ENCODE measurements at regions not wholly inside any gene's neighbourhood (a gene's known extent, or its start where the extent isn't known, plus 50 kb on each side); places are given as distances from the start of the nearest gene placed in this dataset.
A peak's percentile ranks its signal among the peaks of the same experiment; 100 is the strongest.

DNA sequence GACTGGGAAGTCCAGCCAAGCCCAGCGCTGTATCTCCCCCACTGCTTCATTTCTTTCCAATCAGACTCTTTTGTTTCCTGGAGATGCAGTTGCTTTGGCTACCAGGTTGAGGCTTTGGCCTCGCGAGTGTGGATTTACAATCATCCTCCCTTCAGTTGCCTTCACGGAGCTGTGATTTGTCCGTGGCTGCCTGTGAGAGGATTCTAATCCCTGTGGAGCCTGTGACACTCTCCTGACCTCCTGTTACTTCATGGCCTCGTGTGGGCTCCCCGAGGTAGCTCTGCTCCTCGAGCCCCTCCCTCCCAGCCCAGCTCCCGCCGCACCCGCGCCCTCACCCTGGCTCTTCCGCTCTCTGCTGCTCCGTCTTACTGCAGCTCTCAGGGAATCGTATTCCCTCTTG lies 107.2 kb upstream of the STC2 start:
- H3K4me3 ChIP-seq (ENCODE audit: low read depth, low read length), result no peak overlapping the region
- TF ChIP-seq CTCF (conservative IDR thresholded peaks at IDR 0.05; ENCODE audit: low read depth, low read length), result no peak
- DNase-seq (ENCODE audit: low read depth), result no peak

DNA sequence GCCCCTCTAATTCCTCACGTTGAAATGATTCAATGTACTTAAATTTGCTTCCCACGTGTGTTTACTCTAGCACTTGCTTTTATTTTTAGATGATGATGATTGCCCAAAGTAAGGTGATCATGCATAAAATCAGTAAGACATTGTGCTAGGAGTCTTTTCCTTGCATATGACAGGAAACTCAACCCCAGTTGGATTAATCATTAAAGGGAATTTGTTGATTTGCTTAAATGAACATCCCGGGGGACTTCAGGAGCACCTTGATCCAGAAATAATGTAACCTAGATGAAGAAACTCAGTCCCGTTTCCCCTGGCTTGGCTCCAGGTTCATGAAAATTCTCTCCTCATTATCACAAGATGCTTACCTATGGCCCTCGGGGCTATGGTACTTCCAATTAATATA lies 106.1 kb upstream of the STC2 start:
- peak; percentile 67 for DNase-seq (ENCODE audit: low read depth)
- no peak overlapping the region for H3K4me3 ChIP-seq (ENCODE audit: low read depth, low read length)
- no peak for TF ChIP-seq CTCF (conservative IDR thresholded peaks at IDR 0.05; ENCODE audit: low read depth, low read length)

DNA sequence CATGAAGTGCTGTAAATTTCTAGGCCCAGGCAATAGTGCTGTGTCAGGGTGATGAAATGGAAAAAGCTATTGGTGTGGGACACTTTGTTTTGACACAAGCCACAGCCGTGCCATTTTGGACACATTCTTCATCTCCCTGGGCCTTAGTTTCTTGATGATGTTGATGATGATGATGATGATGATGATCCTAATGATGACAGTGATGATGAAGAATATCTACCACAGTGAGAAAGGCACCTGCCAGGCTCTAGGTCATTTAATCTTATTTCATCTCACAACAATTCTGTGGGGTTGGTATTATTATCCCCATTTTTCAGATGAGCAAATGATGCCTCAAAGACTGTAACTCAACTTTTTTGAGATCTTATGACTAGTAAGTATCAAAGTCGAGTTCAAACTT lies 102.2 kb upstream of the STC2 start:
- no peak overlapping the region for H3K4me3 ChIP-seq (ENCODE audit: low read depth, low read length)
- DNase-seq (ENCODE audit: low read depth), result no peak
- TF ChIP-seq CTCF (conservative IDR thresholded peaks at IDR 0.05; ENCODE audit: low read depth, low read length), result no peak

DNA sequence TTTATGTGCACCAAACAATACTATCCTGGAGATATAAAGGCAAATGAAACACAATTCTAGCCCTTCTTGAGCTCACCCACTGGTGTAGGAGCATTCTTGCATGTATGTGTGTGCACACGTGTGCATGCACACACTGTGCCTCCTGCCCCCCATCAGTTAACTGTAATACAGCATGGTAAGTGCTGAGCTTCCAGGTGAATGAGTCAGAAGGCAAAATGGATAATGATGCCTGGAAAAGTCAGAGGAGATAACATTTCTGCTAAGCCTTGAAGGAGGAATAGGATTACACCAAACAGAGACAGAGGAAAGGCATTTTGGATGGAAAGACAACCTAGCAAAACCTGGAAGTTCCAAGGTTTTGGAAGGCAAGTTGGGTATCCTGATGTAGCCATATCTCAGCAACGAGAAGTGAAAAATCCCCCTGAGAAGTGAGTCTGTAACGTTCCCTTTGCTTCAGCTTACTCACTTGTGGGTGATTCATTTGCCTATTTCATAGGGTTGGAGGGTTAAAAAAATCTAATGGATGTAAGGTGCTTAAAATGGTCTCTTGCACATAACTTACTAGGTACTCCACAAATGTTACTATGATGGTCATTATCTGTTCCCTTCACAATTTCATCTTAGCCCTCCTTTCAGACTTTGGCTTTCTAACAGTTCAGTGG lies 101.4 kb upstream of the STC2 start:
- H3K4me3 ChIP-seq (ENCODE audit: low read depth, low read length), result no peak overlapping the region
- DNase-seq (ENCODE audit: low read depth), result no peak
- TF ChIP-seq CTCF (conservative IDR thresholded peaks at IDR 0.05; ENCODE audit: low read depth, low read length), result no peak

GRCh38 chr5:173423452-173424117 lies 95.4 kb upstream of the STC2 start:
- no peak for TF ChIP-seq CTCF (conservative IDR thresholded peaks at IDR 0.05; ENCODE audit: low read depth, low read length)
- DNase-seq (ENCODE audit: low read depth), result no peak
- H3K4me3 ChIP-seq (ENCODE audit: low read depth, low read length), result no peak overlapping the region

DNA sequence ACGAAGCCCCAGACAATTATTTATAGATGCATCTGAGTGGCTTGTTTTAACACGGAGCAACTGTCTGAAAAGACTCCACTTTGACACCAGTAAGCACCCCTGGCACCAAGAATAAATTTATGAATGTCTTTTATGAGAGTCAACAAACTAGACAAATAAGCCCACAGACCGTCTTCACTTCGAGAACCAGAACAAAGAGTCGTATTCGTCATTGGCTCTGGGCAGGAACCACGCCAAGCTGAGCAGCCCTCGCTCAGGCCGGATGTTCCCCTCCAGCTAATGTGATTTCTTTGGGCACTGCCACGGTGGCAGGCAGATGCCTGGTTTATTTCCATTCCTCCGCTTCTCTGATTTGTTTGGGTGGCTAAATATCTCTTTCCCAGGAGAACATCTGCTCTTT lies 91.9 kb upstream of the STC2 start:
- no peak for TF ChIP-seq CTCF (conservative IDR thresholded peaks at IDR 0.05; ENCODE audit: low read depth, low read length)
- no peak for DNase-seq (ENCODE audit: low read depth)

DNA sequence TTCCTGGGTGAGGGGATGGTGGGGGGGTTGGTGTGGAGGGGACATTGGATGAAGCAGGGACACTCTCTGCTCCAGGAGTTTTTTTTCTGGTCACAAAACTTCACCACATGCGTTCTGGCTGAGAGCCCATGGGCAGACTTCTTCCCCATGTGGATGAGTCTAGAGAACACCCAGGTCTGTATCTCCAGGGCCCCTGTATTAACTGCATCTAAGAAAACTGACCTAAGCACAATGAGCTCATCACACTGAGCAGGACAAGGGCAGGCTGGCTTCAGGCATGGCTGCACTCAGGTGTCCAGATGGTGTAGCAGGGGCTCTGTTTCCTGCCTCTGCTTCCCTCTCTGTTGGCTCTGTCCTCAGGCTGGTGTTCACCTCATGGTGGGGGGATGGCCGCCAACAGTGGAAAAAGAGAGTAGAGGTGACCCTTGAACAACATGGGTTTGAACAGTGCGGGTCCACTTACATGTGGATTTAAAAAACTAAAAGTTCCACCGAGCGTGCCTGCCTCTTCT lies 85.3 kb upstream of the STC2 start:
- no peak overlapping the region for H3K4me3 ChIP-seq (ENCODE audit: low read depth, low read length)
- no peak for TF ChIP-seq CTCF (conservative IDR thresholded peaks at IDR 0.05; ENCODE audit: low read depth, low read length)
- DNase-seq (ENCODE audit: low read depth), result no peak

More for the DNA sequence above, 91.9 kb upstream of the STC2 start:
- no peak overlapping the region for H3K4me3 ChIP-seq (ENCODE audit: low read depth, low read length)
